ENCODE measurements at regions not wholly inside any gene's neighbourhood (a gene's known extent, or its start where the extent isn't known, plus 50 kb on each side); places are given as distances from the start of the nearest gene placed in this dataset.
"Not testable (repeated sequence)": the region's sequence is repeated elsewhere in the genome, so short reads cannot be mapped to it uniquely, and the experiment has no call there.

DNA sequence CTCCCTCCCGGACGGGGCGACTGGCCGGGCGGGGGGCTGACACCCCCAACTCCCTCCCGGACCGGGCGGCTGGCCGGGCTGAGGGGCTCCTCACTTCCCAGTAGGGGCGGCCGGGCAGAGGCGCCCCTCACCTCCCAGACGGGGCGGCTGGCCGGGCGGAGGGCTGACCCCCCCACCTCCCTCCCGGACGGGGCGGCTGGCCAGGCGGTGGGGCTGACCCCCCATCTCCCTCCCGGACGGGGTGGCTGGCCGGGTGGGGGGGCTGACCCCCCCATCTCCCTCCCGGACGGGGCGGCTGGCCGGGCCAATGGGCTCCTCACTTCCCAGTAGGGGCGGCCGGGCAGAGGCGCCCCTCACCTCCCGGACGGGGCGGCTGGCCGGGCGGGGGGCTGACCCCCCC lies 502.0 kb upstream of the ALG10B start:
- BruUV-seq (replicated peaks); SMC1A ChIA-PET (ENCODE audit: uncharacterized antibody, unreplicated experiment); ATAC-seq; H3K4me1 ChIP-seq (ENCODE audit: control insufficient read depth, insufficient read depth, low read length); H3K27me3 ChIP-seq (replicated peaks in 1 of 2; ENCODE audit: control insufficient read depth in 2 of 2, insufficient read depth in 2 of 2, low read length in 1 of 2); CTCF ChIA-PET; RAD21 ChIA-PET (ENCODE audit: unreplicated experiment); H3K9me3 ChIP-seq (replicated peaks; ENCODE audit: control insufficient read depth, insufficient read depth, low read length); H3K27ac ChIP-seq (ENCODE audit: control insufficient read depth, insufficient read depth); H3K4me2 ChIP-seq (ENCODE audit: control insufficient read depth, insufficient read depth); H3K9ac ChIP-seq (ENCODE audit: control insufficient read depth, insufficient read depth, low read length); FAIRE-seq; DNase-seq (ENCODE audit: low read depth, low spot score); H4K20me1 ChIP-seq (ENCODE audit: control insufficient read depth, insufficient read depth); H3K79me2 ChIP-seq (ENCODE audit: control insufficient read depth, insufficient read depth, low read length); H3K36me3 ChIP-seq (ENCODE audit: control insufficient read depth in 2 of 2, insufficient read depth in 2 of 2, low read length in 1 of 2); H3K4me3 ChIP-seq; H2AFZ ChIP-seq (ENCODE audit: control insufficient read depth, low read depth, low read length); intact Hi-C loops (cut with micrococcal nuclease; ENCODE audit: unreplicated experiment); POLR2A ChIA-PET: not testable (repeated sequence)
- in situ Hi-C loops (cut with MboI), result loop anchor here (25.0 kb wide), 1 partner anchor 98 kb away; no protein-coding TSS in a partner anchor
- WGBS (ENCODE audit: insufficient coverage, insufficient replicate concordance, low lambda C conversion rate, missing lambda C conversion rate), result no CpG with 5 or more reads among the region's 35 CpGs

Data from GM12878 (cell line).